ENCODE measurements at regions not wholly inside any gene's neighbourhood (a gene's known extent, or its start where the extent isn't known, plus 50 kb on each side); places are given as distances from the start of the nearest gene placed in this dataset.

DNA sequence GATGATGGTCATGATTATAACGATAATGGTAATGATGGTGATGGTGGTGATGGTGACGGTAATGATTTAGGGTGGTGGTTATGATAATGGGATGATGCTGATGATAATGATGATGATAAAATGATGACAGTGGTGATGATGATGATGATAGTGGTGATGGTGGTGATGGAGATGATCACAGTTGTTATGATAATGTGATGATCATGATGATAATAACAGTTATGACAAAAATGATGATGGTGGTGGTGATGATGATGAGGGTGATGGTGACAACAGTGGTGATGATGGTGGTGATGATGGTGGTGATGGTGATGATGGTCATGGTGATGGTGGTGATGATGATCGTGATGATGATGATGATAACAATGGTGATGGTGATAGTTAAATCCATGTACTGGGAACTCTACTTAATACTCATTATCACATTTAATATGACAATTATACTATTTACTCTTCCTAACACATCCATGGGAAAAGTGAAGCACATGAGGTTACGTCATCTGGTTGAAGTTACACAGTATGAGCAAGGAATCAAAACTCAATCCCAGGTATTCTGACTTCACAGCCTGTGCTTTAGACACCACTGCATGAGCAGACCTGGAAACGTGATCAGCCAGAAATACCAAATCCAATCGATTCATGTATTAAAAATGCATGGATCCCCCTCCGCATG, 322.2 kb downstream of the BRD1 start:
- no peak for TF ChIP-seq EZH2 (IDR thresholded peaks at IDR 0.05; ENCODE audit: borderline replicate concordance, insufficient read depth, low read depth, low read length, poor library complexity, severe bottlenecking)
- TF ChIP-seq, protein P1, sequence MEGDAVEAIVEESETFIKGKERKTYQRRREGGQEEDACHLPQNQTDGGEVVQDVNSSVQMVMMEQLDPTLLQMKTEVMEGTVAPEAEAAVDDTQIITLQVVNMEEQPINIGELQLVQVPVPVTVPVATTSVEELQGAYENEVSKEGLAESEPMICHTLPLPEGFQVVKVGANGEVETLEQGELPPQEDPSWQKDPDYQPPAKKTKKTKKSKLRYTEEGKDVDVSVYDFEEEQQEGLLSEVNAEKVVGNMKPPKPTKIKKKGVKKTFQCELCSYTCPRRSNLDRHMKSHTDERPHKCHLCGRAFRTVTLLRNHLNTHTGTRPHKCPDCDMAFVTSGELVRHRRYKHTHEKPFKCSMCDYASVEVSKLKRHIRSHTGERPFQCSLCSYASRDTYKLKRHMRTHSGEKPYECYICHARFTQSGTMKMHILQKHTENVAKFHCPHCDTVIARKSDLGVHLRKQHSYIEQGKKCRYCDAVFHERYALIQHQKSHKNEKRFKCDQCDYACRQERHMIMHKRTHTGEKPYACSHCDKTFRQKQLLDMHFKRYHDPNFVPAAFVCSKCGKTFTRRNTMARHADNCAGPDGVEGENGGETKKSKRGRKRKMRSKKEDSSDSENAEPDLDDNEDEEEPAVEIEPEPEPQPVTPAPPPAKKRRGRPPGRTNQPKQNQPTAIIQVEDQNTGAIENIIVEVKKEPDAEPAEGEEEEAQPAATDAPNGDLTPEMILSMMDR (IDR thresholded peaks at IDR 0.05), result no peak
